BE2C (cell line): ENCODE measurements at regions not wholly inside any gene's neighbourhood (a gene's known extent, or its start where the extent isn't known, plus 50 kb on each side); places are given as distances from the start of the nearest gene placed in this dataset.

ENCODE experiments used
- DNase-seq: peaks from one replicate; pipeline ENCODE4 v3.0.0-alpha.2; 2020
- H3K27me3 ChIP-seq: fragments of 250-450 bp; sonication (Bioruptor Pico); 2 replicates; pipeline ENCODE4 v1.5.1; 2020; ENCODE audit warnings: mild to moderate bottlenecking
- H3K36me3 ChIP-seq: fragments of 250-450 bp; sonication (Bioruptor Pico); 2 replicates; pipeline ENCODE4 v1.5.1; 2020; ENCODE audit warnings: mild to moderate bottlenecking
- H3K4me1 ChIP-seq: fragments of 250-450 bp; sonication (Bioruptor Pico); 2 replicates; pipeline ENCODE4 v1.5.1; 2020
- H3K4me3 ChIP-seq: 2 replicates; pipeline ENCODE4 v1.5.1; 2011; ENCODE audit warnings: low read depth, low read length
- H3K9me3 ChIP-seq: fragments of 250-450 bp; sonication (Bioruptor Pico); 2 replicates; pipeline ENCODE4 v1.5.1; 2020
- TF ChIP-seq, protein P1 (sequence below): IDR thresholded peaks from 2 replicates; pipeline ENCODE4 v1.5.1; 2012; ENCODE audit warnings: mild to moderate bottlenecking, low read depth, low read length

DNA sequence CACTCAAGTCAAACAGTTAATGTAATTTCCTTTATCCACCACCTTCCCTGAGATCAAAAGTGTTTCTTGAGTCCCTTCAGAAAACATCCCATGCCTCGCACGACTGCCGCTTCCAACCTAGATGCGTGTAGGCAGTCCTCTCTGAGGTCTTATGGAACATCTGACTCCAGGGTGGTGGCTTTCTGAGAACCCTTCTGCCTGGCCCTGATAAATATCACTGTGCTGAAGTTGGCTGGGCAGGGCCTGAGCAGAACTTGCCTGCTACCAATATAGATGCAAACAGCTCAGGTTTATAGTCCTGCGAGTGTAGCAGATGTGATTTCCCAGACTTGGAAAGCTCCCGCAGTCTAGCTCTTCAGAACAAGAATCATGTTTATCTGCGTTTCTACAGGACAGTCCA, 61.1 kb upstream of the GPR12 start:
- no peaks in the 10 kb centered on the region for H3K9me3 ChIP-seq
- H3K4me1 ChIP-seq: no peaks in the 10 kb centered on the region
- TF ChIP-seq, protein P1, sequence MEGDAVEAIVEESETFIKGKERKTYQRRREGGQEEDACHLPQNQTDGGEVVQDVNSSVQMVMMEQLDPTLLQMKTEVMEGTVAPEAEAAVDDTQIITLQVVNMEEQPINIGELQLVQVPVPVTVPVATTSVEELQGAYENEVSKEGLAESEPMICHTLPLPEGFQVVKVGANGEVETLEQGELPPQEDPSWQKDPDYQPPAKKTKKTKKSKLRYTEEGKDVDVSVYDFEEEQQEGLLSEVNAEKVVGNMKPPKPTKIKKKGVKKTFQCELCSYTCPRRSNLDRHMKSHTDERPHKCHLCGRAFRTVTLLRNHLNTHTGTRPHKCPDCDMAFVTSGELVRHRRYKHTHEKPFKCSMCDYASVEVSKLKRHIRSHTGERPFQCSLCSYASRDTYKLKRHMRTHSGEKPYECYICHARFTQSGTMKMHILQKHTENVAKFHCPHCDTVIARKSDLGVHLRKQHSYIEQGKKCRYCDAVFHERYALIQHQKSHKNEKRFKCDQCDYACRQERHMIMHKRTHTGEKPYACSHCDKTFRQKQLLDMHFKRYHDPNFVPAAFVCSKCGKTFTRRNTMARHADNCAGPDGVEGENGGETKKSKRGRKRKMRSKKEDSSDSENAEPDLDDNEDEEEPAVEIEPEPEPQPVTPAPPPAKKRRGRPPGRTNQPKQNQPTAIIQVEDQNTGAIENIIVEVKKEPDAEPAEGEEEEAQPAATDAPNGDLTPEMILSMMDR: no peak
- no peak for DNase-seq
- no peaks in the 10 kb centered on the region for H3K36me3 ChIP-seq
- H3K27me3 ChIP-seq: 0 out of 2 replicates have a peak, but pooled peaks cover 10% of the 10 kb centered on the region
- no peak overlapping the region for H3K4me3 ChIP-seq

DNA sequence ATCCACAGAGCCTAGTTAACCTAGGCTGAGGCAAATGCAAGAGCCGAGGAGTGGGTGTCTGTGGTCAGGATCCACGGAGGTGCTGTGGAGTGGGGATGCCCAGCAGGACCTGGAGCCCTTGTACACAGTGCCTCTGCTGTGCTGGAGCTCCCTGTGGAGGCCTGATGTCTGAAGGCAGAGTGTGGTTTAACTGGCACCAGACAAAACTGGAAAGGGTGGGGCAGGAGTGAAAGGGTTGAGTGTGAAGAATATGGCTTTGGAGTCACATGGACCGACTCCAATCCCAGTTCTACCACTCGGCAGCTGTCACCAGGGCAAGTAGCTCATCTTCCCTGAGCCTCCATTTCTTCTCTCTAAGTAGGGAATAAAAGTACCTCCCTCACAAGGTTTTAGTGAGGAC, 60.3 kb upstream of the GPR12 start:
- Histone ChIP-seq H3K36me3 (no peaks in the 10 kb centered on the region), H3K4me1 (no peaks in the 10 kb centered on the region), H3K9me3 (no peaks in the 10 kb centered on the region), H3K27me3 (0 out of 2 replicates have a peak, but pooled peaks cover 10% of the 10 kb centered on the region), H3K4me3 (no peak overlapping the region)
- no peak for DNase-seq
- TF ChIP-seq, protein P1: no peak

DNA sequence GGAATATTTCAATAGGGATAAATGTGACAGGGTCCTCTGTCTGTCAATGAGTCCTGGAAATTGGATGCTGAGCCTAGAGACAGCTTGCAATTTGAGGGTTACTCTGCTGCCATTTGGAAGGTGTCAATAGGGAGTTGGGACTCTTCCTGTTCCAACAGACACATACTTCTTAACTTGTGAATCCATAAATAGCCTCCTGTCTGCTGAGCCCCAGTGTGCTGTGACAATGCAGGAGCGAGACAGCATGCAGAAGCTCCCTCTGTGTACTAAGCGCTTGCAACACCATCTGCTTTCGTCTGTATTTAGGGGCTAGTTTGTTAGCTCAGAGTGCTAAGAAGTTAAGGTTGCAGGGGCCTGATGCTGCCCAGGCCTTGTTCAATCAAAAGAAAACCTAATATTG, 58.5 kb upstream of the GPR12 start:
- TF ChIP-seq, protein P1: no peak
- Histone ChIP-seq H3K4me3 (no peak overlapping the region), H3K4me1 (no peaks in the 10 kb centered on the region), H3K36me3 (no peaks in the 10 kb centered on the region), H3K27me3 (0 out of 2 replicates have a peak, but pooled peaks cover 10% of the 10 kb centered on the region), H3K9me3 (no peaks in the 10 kb centered on the region)
- DNase-seq: no peak

DNA sequence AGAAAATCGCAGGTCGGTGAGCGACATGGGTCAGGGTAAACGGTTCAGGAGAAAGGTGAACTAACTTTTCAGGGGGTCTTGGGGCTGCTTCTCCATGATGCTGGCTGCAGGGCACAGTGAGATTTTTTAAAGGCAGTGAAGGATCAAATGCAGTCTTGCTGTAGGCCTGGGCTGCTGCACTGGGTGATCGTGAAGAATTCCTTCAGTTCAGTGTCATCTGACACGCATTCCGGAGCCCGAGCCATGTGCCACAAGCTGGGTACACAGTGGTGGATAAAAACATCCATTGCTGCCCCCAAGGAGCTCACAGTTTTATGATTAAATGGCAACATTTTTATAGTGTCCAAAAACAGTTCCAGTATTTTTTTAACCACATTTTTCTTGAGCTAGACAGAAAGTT, 56.3 kb upstream of the GPR12 start:
- H3K36me3 ChIP-seq: no peaks in the 10 kb centered on the region
- H3K4me1 ChIP-seq: no peaks in the 10 kb centered on the region
- no peak for DNase-seq
- no peaks in the 10 kb centered on the region for H3K9me3 ChIP-seq
- no peak overlapping the region for H3K4me3 ChIP-seq
- H3K27me3 ChIP-seq: peaks cover 10% of the 10 kb centered on the region; the same call in 1 of the 2 replicates
- TF ChIP-seq, protein P1: no peak

DNA sequence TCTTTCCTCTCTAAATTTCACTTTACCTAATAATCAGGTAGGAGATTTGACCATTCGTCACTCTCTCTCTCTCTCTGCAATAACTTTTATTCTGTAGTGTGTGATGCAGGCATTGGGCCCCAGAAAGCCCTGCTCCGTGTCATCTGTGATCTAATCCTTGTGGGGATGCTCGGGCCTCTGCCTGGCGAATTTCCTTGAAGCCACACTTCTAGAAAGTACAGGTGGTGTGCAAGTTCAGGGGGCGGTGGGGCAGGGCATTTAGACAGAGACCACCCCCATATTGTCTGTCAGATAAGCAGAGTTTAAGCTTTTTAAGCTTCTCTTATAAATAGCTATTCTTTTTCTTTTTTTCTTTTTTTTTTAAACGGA, 53.4 kb upstream of the GPR12 start:
- Histone ChIP-seq H3K4me3 (no peak overlapping the region), H3K4me1 (no peaks in the 10 kb centered on the region), H3K27me3 (peaks cover 15% of the 10 kb centered on the region), H3K36me3 (no peaks in the 10 kb centered on the region), H3K9me3 (no peaks in the 10 kb centered on the region)
- TF ChIP-seq, protein P1: no peak
- no peak for DNase-seq

DNA sequence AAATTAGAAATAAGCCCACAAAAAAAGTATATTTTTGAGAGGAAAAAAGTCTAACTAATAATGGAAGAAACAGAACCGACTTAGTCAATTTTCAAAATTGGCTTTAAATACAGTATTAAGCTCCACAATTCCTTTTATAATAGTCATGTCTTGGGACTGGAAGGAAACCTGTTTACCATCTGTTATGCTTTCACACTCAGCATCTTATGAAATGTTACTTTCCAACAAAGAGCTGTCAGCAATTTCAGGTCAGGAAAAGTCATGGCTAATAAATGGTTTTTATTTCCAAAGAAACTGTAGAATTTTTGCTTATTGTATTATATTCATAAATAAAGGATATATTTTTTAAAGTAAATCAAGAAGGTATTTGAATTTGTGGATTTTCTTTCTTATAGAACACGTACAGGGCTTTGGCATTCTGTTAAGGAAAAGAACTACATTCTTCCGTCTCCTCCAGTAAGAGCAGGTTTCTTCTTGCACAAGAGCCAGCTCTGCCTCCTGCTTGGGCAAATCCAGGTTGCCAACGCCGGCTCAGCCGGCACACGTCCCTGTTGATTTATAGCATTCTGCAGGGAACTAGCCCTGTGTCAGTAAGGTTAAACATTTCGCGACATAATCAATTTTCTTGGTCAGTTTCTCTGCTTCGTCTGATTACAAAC, 52.9 kb upstream of the GPR12 start:
- Histone ChIP-seq H3K36me3 (no peaks in the 10 kb centered on the region), H3K4me1 (no peaks in the 10 kb centered on the region), H3K9me3 (no peaks in the 10 kb centered on the region), H3K4me3 (no peak overlapping the region), H3K27me3 (peaks cover 15% of the 10 kb centered on the region)
- TF ChIP-seq, protein P1: no peak
- DNase-seq: no peak
